GM12878 (cell line): ENCODE measurements at regions not wholly inside any gene's neighbourhood (a gene's known extent, or its start where the extent isn't known, plus 50 kb on each side); places are given as distances from the start of the nearest gene placed in this dataset.

ENCODE experiments used
- ATAC-seq: fragments of 200-7000 bp; cut with Tn5 transposase; 3 replicates; pipeline ENCODE4 v1.9.1; 2020; ENCODE audit warnings: mild to moderate bottlenecking, moderate library complexity
- BruUV-seq: library from RNA; stranded (reverse); fragments of 400-500 nt; replicated peaks from 2 replicates; lab custom pipeline; 2021; lab: Mats Ljungman, UMichigan
- CTCF ChIA-PET: fragments of 300-600 bp; sonication (Branson Sonifier 250); formaldehyde crosslinking; extraction: SDS; loops from one replicate; lab custom pipeline; 2021; ENCODE audit warnings: inconsistent platforms; lab: Yijun Ruan, JAX
- POLR2A ChIA-PET: fragments of 350-600 bp; formaldehyde crosslinking; extraction: SDS; loops from one replicate; lab custom pipeline; 2021; ENCODE audit warnings: inconsistent platforms; lab: Charles Lee
- RAD21 ChIA-PET: fragments of 300-600 bp; sonication (Branson Sonifier 250); formaldehyde crosslinking; loops from one replicate; lab custom pipeline; 2023; ENCODE audit warnings: antibody characterized with exemption; ENCODE audit not compliant: unreplicated experiment; lab: Charles Lee
- SMC1A ChIA-PET: fragments of 300-600 bp; sonication (Branson Sonifier 250); formaldehyde crosslinking; loops from one replicate; lab custom pipeline; 2023; ENCODE audit not compliant: unreplicated experiment, uncharacterized antibody; lab: Charles Lee
- DNase-seq: peaks from one replicate; pipeline ENCODE4 v3.0.0-alpha.2; 2011; ENCODE audit warnings: low read depth, low spot score
- FAIRE-seq: peaks from 3 replicates; lab custom pipeline; 2011; peaks lifted over from hg19 to GRCh38; lab: Jason Lieb, UNC
- H2AFZ ChIP-seq: 2 replicates; pipeline ENCODE4 v1.6.0; 2011; ENCODE audit warnings: low read depth, low read length, control low read depth; ENCODE audit not compliant: control insufficient read depth
- H3K27ac ChIP-seq: 2 replicates; pipeline ENCODE4 v1.5.1; 2011; ENCODE audit warnings: control low read depth; ENCODE audit not compliant: control insufficient read depth, insufficient read depth
- H3K27me3 ChIP-seq, 2 experiments: replicated peaks in 1 of 2; 2 replicates each; pipeline versions ENCODE4 v1.6.0 to v1.6.1; 2011; ENCODE audit warnings: low read length in 1 of 2; ENCODE audit not compliant: control insufficient read depth in 2 of 2, insufficient read depth in 2 of 2
- H3K36me3 ChIP-seq, 2 experiments: 2 replicates each; pipeline ENCODE4 v1.5.1; 2011; ENCODE audit warnings: low read length in 1 of 2; ENCODE audit not compliant: control insufficient read depth in 2 of 2, insufficient read depth in 2 of 2
- H3K4me1 ChIP-seq: 2 replicates; pipeline ENCODE4 v1.6.1; 2011; ENCODE audit warnings: mild to moderate bottlenecking, low read length, moderate library complexity, mixed read lengths; ENCODE audit not compliant: control insufficient read depth, insufficient read depth
- H3K4me2 ChIP-seq: 2 replicates; pipeline ENCODE4 v1.6.0; 2011; ENCODE audit warnings: control low read depth; ENCODE audit not compliant: control insufficient read depth, insufficient read depth
- H3K4me3 ChIP-seq: fragments of 200-600 bp; sonication (generic); 2 replicates; pipeline ENCODE4 v1.5.1; 2016
- H3K79me2 ChIP-seq: 2 replicates; pipeline ENCODE4 v1.6.0; 2011; ENCODE audit warnings: low read length; ENCODE audit not compliant: control insufficient read depth, insufficient read depth
- H3K9ac ChIP-seq: 2 replicates; pipeline ENCODE4 v1.8.0; 2011; ENCODE audit warnings: low read length, control low read depth, mixed read lengths; ENCODE audit not compliant: control insufficient read depth, insufficient read depth
- H3K9me3 ChIP-seq: replicated peaks from 3 replicates; pipeline ENCODE4 v1.5.1; 2011; ENCODE audit warnings: mild to moderate bottlenecking, low read length; ENCODE audit not compliant: control insufficient read depth, insufficient read depth
- H4K20me1 ChIP-seq: 2 replicates; pipeline ENCODE4 v1.6.0; 2011; ENCODE audit not compliant: control insufficient read depth, insufficient read depth
- CEBPB ChIP-seq, 2 experiments: fragments of 150-350 bp in 1 of 2; IDR thresholded peaks; 2 replicates each; pipeline ENCODE4 v1.6.1; 2012 to 2014; ENCODE audit warnings: low read depth in 2 of 2, low read length in 2 of 2, borderline replicate concordance in 1 of 2, inconsistent platforms in 1 of 2
- KDM1A ChIP-seq: fragments of 200-600 bp; sonication (generic); IDR thresholded peaks from 2 replicates; pipeline ENCODE4 v1.6.1; 2016; ENCODE audit warnings: borderline replicate concordance
- MYC ChIP-seq: IDR thresholded peaks from 2 replicates; pipeline ENCODE4 v1.6.1; 2011; ENCODE audit warnings: mild to moderate bottlenecking, low read length, moderate library complexity, inconsistent platforms; ENCODE audit not compliant: insufficient read depth, insufficient replicate concordance, insufficient read length, severe bottlenecking
- NBN ChIP-seq: fragments of 450-650 bp; IDR thresholded peaks from 2 replicates; pipeline ENCODE4 v1.6.1; 2016
- NR2C2 ChIP-seq: IDR thresholded peaks from 2 replicates; pipeline ENCODE4 v1.6.1; 2011; ENCODE audit warnings: borderline replicate concordance, low read depth; ENCODE audit not compliant: control insufficient read depth, insufficient read length
- POLR2AphosphoS5 ChIP-seq: IDR thresholded peaks from 2 replicates; pipeline ENCODE4 v1.6.1; 2011; ENCODE audit warnings: mild to moderate bottlenecking, low read length, inconsistent platforms
- POU2F2 ChIP-seq: IDR thresholded peaks from 3 replicates; pipeline ENCODE4 v1.6.1; 2011; ENCODE audit warnings: low read depth, mild to moderate bottlenecking, low read length, borderline replicate concordance
- RB1 ChIP-seq: fragments of 450-650 bp; formaldehyde crosslinking; IDR thresholded peaks from 2 replicates; pipeline ENCODE4 v1.6.1; 2017; ENCODE audit warnings: mild to moderate bottlenecking, borderline replicate concordance
- SIX5 ChIP-seq: IDR thresholded peaks from 2 replicates; pipeline ENCODE4 v1.6.1; 2011; ENCODE audit warnings: mild to moderate bottlenecking, low read depth, low read length, moderate library complexity; ENCODE audit not compliant: severe bottlenecking
- SMAD1 ChIP-seq: fragments of 450-650 bp; IDR thresholded peaks from 2 replicates; pipeline ENCODE4 v1.6.1; 2018; ENCODE audit warnings: mild to moderate bottlenecking, low read depth; ENCODE audit not compliant: partially characterized antibody
- TAF1 ChIP-seq: IDR thresholded peaks from 2 replicates; pipeline ENCODE4 v1.6.1; 2011; ENCODE audit warnings: mild to moderate bottlenecking, low read depth, low read length, borderline replicate concordance
- WGBS: methylation state at CpG from one replicate; pipeline ENCODE4 v1.1.6; 2016; ENCODE audit warnings: low lambda C conversion rate; ENCODE audit not compliant: insufficient replicate concordance, insufficient coverage; ENCODE audit errors: missing lambda C conversion rate; 5-methylcytosine and 5-hydroxymethylcytosine counted together
- in situ Hi-C: fragments of 300-500 bp; cut with MboI; formaldehyde crosslinking; loops from 9 replicates; pipeline ENCODE4 v1.14.3; 2018; ENCODE audit warnings: mixed read lengths
- intact Hi-C: fragments of 100-400 bp; cut with micrococcal nuclease; formaldehyde crosslinking; loops from one replicate; pipeline ENCODE4 v1.14.2; 2022; ENCODE audit not compliant: unreplicated experiment
- TF ChIP-seq, protein P1 (sequence below): IDR thresholded peaks from 2 replicates; pipeline ENCODE4 v1.6.1; 2012; ENCODE audit warnings: low read length, inconsistent platforms

DNA sequence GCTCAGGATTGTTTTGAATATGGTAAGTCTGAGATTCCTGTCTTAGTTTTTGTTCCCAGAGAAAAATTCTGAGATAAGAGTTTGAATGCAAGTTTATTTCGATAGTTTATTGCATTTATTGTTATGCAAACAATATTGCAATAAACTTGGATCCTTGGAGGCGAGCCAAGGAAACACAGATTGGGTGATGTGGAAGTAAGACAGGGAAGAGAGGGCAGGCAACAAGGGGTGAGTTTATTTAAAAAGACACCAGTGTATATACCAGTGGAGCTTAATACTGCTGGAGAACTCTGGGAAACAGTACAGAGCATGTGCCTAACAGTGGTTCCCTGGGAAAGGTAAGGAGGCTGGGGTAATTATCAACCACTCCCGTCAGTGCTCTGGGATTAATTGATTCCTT is 87.5 kb upstream of the NEDD4L start:
- CTCF ChIA-PET = interaction anchor here (1.6 to 2.2 kb wide), 2 partner anchors 75 to 165 kb away, joined by 4 to 6 read pairs; no protein-coding TSS in a partner anchor
- Histone ChIP-seq H3K4me3 (no peak overlapping the region), H3K79me2 (no peaks in the 10 kb centered on the region), H3K36me3 (no peaks in the 10 kb centered on the region), H4K20me1 (no peaks in the 10 kb centered on the region), H3K27me3 (0 out of 4 replicates have a peak, but pooled peaks cover 0 to 2% of the 10 kb centered on the region in 2 experiments), H3K27ac (no peak overlapping the region), H3K4me1 (no peaks in the 10 kb centered on the region), H3K9me3 (no peaks in the 10 kb centered on the region), H3K4me2 (no peak overlapping the region), H3K9ac (no peak overlapping the region), H2AFZ (no peak overlapping the region)
- DNase-seq (no peak), ATAC-seq (no peak), FAIRE-seq (no peak)
- POLR2A ChIA-PET = no interaction called here
- TF ChIP-seq NBN = no peak
- TF ChIP-seq TAF1 = no peak
- no peak for TF ChIP-seq SIX5
- no peak for TF ChIP-seq KDM1A
- no peak for TF ChIP-seq NR2C2
- no peak for TF ChIP-seq POLR2AphosphoS5
- no peak for TF ChIP-seq CEBPB (IDR thresholded peaks at IDR 0.05; ENCODE audit: borderline replicate concordance in 1 of 2, low read depth in 2 of 2, low read length in 2 of 2)
- TF ChIP-seq POU2F2 = no peak
- TF ChIP-seq MYC = no peak
- TF ChIP-seq, protein P1, sequence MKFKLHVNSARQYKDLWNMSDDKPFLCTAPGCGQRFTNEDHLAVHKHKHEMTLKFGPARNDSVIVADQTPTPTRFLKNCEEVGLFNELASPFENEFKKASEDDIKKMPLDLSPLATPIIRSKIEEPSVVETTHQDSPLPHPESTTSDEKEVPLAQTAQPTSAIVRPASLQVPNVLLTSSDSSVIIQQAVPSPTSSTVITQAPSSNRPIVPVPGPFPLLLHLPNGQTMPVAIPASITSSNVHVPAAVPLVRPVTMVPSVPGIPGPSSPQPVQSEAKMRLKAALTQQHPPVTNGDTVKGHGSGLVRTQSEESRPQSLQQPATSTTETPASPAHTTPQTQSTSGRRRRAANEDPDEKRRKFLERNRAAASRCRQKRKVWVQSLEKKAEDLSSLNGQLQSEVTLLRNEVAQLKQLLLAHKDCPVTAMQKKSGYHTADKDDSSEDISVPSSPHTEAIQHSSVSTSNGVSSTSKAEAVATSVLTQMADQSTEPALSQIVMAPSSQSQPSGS = no peak
- no peak for TF ChIP-seq RB1
- no peak for TF ChIP-seq SMAD1
- intact Hi-C loops = loop anchor here (5.0 kb wide), 2 partner anchors 226 to 366 kb away; no protein-coding TSS in a partner anchor
- RAD21 ChIA-PET = no interaction called here
- in situ Hi-C loops = no loop called here
- SMC1A ChIA-PET = interaction anchor here (1.2 to 1.4 kb wide), 2 partner anchors 58 to 370 kb away, joined by 3 read pairs; no protein-coding TSS in a partner anchor
- no TSS peak for BruUV-seq
- WGBS = 0% methylated on average over 3 of the region's 3 CpGs
